Right renal pelvis (tissue), 4 donors: ENCODE measurements at regions not wholly inside any gene's neighbourhood (a gene's known extent, or its start where the extent isn't known, plus 50 kb on each side); places are given as distances from the start of the nearest gene placed in this dataset.

Experiments
- DNase-seq, 4 donors: peaks; one replicate each; pipeline ENCODE4 v3.0.0-alpha.2; 2013; ENCODE audit warnings: low read depth in 4 of 4, low spot score in 3 of 4, missing footprints in 1 of 4

GRCh38 chr1:55347041-55347440 lies 131.9 kb upstream of the USP24 start:
- no peak for DNase-seq

- DNase-seq = no peak
Observed at GRCh38 chr1:55346586-55346985, 131.4 kb upstream of the USP24 start.

- DNase-seq = no peak
Observed at GRCh38 chr1:55339681-55340080, 124.5 kb upstream of the USP24 start.

- DNase-seq = no peak
Observed at GRCh38 chr1:55338448-55338820, 123.3 kb upstream of the USP24 start.

- no peak for DNase-seq
Observed at GRCh38 chr1:55337801-55338447, 122.8 kb upstream of the USP24 start.

- no peak for DNase-seq
Observed at GRCh38 chr1:55334797-55335196, 119.6 kb upstream of the USP24 start.

GRCh38 chr1:55334160-55334559 lies 119.0 kb upstream of the USP24 start:
- no peak for DNase-seq

- no peak for DNase-seq
Observed at GRCh38 chr1:55333461-55333860, 118.3 kb upstream of the USP24 start.

GRCh38 chr1:55331351-55331750 lies 116.2 kb upstream of the USP24 start:
- no peak for DNase-seq

GRCh38 chr1:55329808-55330432 lies 114.8 kb upstream of the USP24 start:
- no peak for DNase-seq

GRCh38 chr1:55329091-55329490 lies 113.9 kb upstream of the USP24 start:
- DNase-seq = no peak

GRCh38 chr1:55326496-55327243 lies 111.5 kb upstream of the USP24 start:
- DNase-seq = no peak

GRCh38 chr1:55323760-55324159 lies 108.6 kb upstream of the USP24 start:
- DNase-seq = no peak

GRCh38 chr1:55322842-55323241 lies 107.7 kb upstream of the USP24 start:
- no peak for DNase-seq

- no peak for DNase-seq
Observed at GRCh38 chr1:55321942-55322341, 106.8 kb upstream of the USP24 start.

GRCh38 chr1:55320891-55321290 lies 105.7 kb upstream of the USP24 start:
- no peak for DNase-seq

- no peak for DNase-seq
Observed at GRCh38 chr1:55318116-55318817, 103.1 kb upstream of the USP24 start.

- DNase-seq = no peak
Observed at GRCh38 chr1:55317673-55318072, 102.5 kb upstream of the USP24 start.

- DNase-seq = no peak
Observed at GRCh38 chr1:55316947-55317662, 101.9 kb upstream of the USP24 start.

- DNase-seq = no peak
Observed at GRCh38 chr1:55316502-55316901, 101.3 kb upstream of the USP24 start.

GRCh38 chr1:55315552-55315951 lies 100.4 kb upstream of the USP24 start:
- DNase-seq = no peak
